Nephron (organoid): ENCODE measurements at regions not wholly inside any gene's neighbourhood (a gene's known extent, or its start where the extent isn't known, plus 50 kb on each side); places are given as distances from the start of the nearest gene placed in this dataset.
A peak's percentile ranks its signal among the peaks of the same experiment; 100 is the strongest.

Source experiments
- H3K27ac Mint-ChIP-seq, 3 experiments: 2 replicates each; pipeline ENCODE4 v1.8.0; 2020; ENCODE audit warnings: mixed read lengths in 3 of 3, mild to moderate bottlenecking in 2 of 3, moderate library complexity in 1 of 3
- H3K27me3 Mint-ChIP-seq: 2 replicates; pipeline ENCODE4 v1.8.0; 2021; ENCODE audit warnings: low read depth, mild to moderate bottlenecking, moderate library complexity, mixed read lengths
- H3K36me3 Mint-ChIP-seq: 2 replicates; pipeline ENCODE4 v1.8.0; 2020; ENCODE audit warnings: low read depth, mixed read lengths
- H3K4me1 Mint-ChIP-seq: 2 replicates; pipeline ENCODE4 v1.8.0; 2020; ENCODE audit warnings: mixed read lengths
- H3K4me3 Mint-ChIP-seq, 3 experiments: 2 replicates each; pipeline ENCODE4 v1.8.0; 2020; ENCODE audit warnings: mild to moderate bottlenecking in 3 of 3, mixed read lengths in 3 of 3, moderate library complexity in 2 of 3
- H3K9me3 Mint-ChIP-seq: 2 replicates; pipeline ENCODE4 v1.8.0; 2020; ENCODE audit warnings: mixed read lengths
- TF ChIP-seq, protein P1 (sequence below), 3 experiments: fragments of 200-600 bp; sonication (generic); IDR thresholded peaks; one replicate each; pipeline ENCODE4 v1.5.0; 2021; ENCODE audit warnings: antibody characterized with exemption in 3 of 3; ENCODE audit not compliant: unreplicated experiment in 3 of 3

DNA sequence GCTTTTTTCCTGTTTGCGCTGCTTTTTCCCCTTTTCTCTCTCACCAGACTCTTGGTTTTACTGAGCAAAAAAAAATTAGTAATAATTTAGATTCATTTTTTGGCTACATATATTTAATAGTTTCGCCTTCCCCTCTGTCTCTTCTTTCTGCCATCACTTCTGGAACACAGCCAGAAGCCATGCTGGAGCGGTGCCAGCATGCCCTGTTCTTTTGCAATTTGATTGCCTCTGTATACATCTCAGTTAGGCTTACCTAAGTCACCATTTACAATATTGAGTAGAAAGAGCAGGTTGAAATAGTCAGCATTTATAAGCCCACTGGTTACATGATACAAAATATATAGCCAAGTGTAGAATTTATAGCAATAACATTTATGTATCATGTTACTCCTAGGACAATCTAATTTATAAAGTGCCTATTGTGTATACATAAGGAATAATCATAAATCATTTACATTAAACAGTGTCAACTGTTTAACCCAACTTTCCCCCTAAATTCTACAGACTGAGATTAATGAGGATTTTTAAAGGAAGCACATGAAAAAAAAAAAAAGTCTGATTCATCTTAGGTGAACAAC is 413.8 kb upstream of the SOX5 start:
- H3K4me3 Mint-ChIP-seq: no peak overlapping the region
- TF ChIP-seq, protein P1, sequence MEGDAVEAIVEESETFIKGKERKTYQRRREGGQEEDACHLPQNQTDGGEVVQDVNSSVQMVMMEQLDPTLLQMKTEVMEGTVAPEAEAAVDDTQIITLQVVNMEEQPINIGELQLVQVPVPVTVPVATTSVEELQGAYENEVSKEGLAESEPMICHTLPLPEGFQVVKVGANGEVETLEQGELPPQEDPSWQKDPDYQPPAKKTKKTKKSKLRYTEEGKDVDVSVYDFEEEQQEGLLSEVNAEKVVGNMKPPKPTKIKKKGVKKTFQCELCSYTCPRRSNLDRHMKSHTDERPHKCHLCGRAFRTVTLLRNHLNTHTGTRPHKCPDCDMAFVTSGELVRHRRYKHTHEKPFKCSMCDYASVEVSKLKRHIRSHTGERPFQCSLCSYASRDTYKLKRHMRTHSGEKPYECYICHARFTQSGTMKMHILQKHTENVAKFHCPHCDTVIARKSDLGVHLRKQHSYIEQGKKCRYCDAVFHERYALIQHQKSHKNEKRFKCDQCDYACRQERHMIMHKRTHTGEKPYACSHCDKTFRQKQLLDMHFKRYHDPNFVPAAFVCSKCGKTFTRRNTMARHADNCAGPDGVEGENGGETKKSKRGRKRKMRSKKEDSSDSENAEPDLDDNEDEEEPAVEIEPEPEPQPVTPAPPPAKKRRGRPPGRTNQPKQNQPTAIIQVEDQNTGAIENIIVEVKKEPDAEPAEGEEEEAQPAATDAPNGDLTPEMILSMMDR (IDR thresholded peaks at IDR 0.05; ENCODE audit: unreplicated experiment in 3 of 3): no peak
- H3K4me1 Mint-ChIP-seq: peaks cover 14% of the 10 kb centered on the region
- no peaks in the 10 kb centered on the region for H3K9me3 Mint-ChIP-seq
- H3K27me3 Mint-ChIP-seq: no peaks in the 10 kb centered on the region
- H3K36me3 Mint-ChIP-seq: no peaks in the 10 kb centered on the region
- no peak overlapping the region for H3K27ac Mint-ChIP-seq

DNA sequence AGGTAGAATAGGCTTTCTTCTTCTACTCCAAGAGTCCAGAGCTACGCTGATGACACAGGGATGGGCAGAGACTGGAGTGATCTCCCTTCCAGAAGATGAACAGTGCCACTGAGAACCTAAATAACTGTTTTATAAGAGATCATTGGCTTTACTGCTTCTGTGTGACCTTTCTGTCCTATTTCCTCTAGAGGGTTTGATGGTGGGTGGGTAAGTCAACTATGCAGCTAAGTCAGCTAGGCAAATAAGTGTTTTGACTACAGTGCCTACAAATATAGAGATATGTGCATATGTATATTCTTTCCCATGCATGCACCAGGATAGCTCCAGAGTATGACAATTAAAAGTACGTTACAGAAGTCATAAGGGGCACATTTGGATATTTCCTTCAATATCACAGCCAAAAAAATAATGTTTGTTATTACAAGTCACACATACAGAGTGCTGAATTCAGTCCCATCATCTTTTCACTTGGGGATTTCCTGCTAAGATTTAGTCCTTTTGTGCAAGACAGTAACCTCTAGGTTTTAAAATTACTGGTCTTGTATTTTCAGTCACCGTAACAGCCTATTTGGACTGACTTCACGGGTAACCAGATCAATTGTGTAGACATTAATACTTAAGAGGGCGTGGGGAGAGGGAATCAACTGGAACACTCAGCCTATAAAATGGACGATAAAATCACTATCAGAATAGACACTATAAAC is 412.6 kb upstream of the SOX5 start:
- TF ChIP-seq, protein P1 (IDR thresholded peaks at IDR 0.05; ENCODE audit: unreplicated experiment in 3 of 3): no peak
- Mint-ChIP-seq H3K4me1 (peaks cover 14% of the 10 kb centered on the region), H3K27ac (no peak overlapping the region), H3K27me3 (no peaks in the 10 kb centered on the region), H3K4me3 (no peak overlapping the region), H3K9me3 (no peaks in the 10 kb centered on the region), H3K36me3 (no peaks in the 10 kb centered on the region)

DNA sequence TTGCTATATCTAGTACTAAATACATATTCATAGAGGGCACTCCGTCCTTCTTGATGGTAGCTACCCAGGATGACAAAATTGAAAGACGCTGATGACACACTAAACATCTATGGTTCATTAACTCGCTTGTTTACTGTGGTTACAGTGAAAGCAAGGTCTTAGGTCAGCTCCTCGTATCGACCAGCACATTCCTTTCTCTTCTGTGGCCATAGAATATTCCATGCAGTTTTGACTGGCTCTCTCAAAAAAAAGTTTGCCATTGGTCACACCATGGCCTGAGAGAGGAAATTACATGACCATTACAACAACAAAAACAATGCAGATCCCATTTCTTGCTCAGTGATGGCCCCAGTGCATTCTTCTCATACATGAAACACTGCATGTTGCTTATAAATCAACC is 411.4 kb upstream of the SOX5 start:
- TF ChIP-seq, protein P1 (IDR thresholded peaks at IDR 0.05; ENCODE audit: unreplicated experiment in 3 of 3): no peak
- no peak overlapping the region for H3K4me3 Mint-ChIP-seq
- no peaks in the 10 kb centered on the region for H3K27me3 Mint-ChIP-seq
- H3K4me1 Mint-ChIP-seq: peaks cover 14% of the 10 kb centered on the region
- peak overlapping the region in 1 of 3 experiments; percentile 18 for H3K27ac Mint-ChIP-seq
- H3K36me3 Mint-ChIP-seq: no peaks in the 10 kb centered on the region
- H3K9me3 Mint-ChIP-seq: no peaks in the 10 kb centered on the region

DNA sequence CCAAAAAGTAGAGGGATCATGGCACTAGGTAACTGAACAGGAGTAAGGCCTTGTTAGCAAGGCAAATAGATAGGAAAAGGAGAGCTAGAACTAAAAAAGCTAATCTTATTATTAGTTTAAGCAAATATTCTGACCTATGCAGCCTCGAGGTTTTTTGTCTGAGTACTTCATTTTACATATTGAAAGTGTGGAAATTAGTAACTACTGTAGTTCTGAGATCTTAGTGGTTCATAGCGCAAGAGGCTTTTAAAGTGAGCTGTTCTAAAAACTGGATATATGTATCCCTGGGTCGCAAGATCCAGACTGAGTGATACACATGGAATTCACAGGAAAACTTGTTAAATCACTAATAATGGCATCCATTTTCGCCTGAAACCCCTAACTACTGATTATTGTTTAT is 411.0 kb upstream of the SOX5 start:
- H3K4me3 Mint-ChIP-seq: no peak overlapping the region

DNA sequence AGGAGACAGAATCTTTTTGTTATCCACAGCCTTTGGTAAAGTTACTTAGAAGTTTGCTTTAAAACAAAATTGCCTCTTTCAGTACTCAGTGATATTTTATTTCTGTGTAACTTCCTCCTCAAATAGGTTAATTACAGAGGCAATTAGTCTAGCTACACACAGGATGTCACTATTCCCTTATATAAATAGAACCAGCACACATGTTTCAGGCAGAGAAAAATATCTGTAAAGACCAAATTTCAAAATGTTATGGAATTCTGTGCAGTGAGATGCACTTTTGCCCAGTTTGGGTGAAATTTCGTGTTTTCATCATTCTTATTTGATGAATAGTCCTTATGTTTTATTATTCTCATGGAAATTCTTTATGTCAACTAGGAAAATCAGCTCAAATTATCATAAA is 410.6 kb upstream of the SOX5 start:
- no peaks in the 10 kb centered on the region for H3K27me3 Mint-ChIP-seq
- H3K27ac Mint-ChIP-seq: peak overlapping the region in 1 of 3 experiments; percentile 18
- TF ChIP-seq, protein P1 (IDR thresholded peaks at IDR 0.05; ENCODE audit: unreplicated experiment in 3 of 3): no peak
- no peaks in the 10 kb centered on the region for H3K9me3 Mint-ChIP-seq
- H3K4me1 Mint-ChIP-seq: peaks cover 14% of the 10 kb centered on the region
- no peaks in the 10 kb centered on the region for H3K36me3 Mint-ChIP-seq
- H3K4me3 Mint-ChIP-seq: no peak overlapping the region

More for the DNA sequence above, 411.0 kb upstream of the SOX5 start:
- H3K27me3 Mint-ChIP-seq: no peaks in the 10 kb centered on the region
- H3K27ac Mint-ChIP-seq: peak overlapping the region in 1 of 3 experiments; percentile 18
- H3K36me3 Mint-ChIP-seq: no peaks in the 10 kb centered on the region
- no peaks in the 10 kb centered on the region for H3K9me3 Mint-ChIP-seq
- peaks cover 14% of the 10 kb centered on the region for H3K4me1 Mint-ChIP-seq
- TF ChIP-seq, protein P1 (IDR thresholded peaks at IDR 0.05; ENCODE audit: unreplicated experiment in 3 of 3): no peak

DNA sequence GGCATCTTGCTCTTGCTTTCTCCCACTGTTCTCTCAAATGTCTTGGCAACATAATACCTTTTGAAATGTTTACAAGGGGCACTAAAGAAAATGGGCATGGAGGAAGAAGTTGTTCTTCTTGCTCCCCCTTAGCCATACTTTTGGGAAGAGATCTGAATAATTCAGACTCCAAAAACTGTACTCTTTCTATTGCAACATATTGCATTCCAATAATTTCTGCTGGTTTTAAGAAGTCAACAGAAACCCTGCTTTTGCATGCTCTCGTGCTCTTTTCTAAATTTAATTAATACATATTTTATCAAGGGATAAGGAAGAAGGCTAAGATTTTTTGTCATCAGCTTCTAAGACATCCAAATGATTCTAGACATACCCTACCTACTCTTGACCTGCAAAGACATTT is 409.9 kb upstream of the SOX5 start:
- H3K4me1 Mint-ChIP-seq: peaks cover 14% of the 10 kb centered on the region
- H3K4me3 Mint-ChIP-seq: no peak overlapping the region
- H3K27me3 Mint-ChIP-seq: no peaks in the 10 kb centered on the region
- no peaks in the 10 kb centered on the region for H3K9me3 Mint-ChIP-seq
- TF ChIP-seq, protein P1 (IDR thresholded peaks at IDR 0.05; ENCODE audit: unreplicated experiment in 3 of 3): no peak
- no peak overlapping the region for H3K27ac Mint-ChIP-seq
- H3K36me3 Mint-ChIP-seq: no peaks in the 10 kb centered on the region
